ENCODE measurements at regions not wholly inside any gene's neighbourhood (a gene's known extent, or its start where the extent isn't known, plus 50 kb on each side); places are given as distances from the start of the nearest gene placed in this dataset.

GRCh38 chr6:12221856-12222255 lies 68.3 kb upstream of the EDN1 start:
- no peak for TF ChIP-seq CTCF (conservative IDR thresholded peaks at IDR 0.05 in 1 of 2, IDR thresholded peaks at IDR 0.05 in 1 of 2; ENCODE audit: extremely low read depth in 1 of 2, insufficient read depth in 1 of 2, low read depth in 1 of 2, low read length in 2 of 2)
- TF ChIP-seq EZH2 (IDR thresholded peaks at IDR 0.05; ENCODE audit: borderline replicate concordance, low read length) = no peak
